A549 (cell line): ENCODE measurements at regions not wholly inside any gene's neighbourhood (a gene's known extent, or its start where the extent isn't known, plus 50 kb on each side); places are given as distances from the start of the nearest gene placed in this dataset.

ENCODE experiments used
- ATAC-seq, 2 experiments: fragments of 200-7000 bp in 1 of 2; fragments of >200 bp in 1 of 2; cut with Nextera tagmentation in 1 of 2; cut with Tn5 transposase in 1 of 2; 3 replicates each; pipeline versions ENCODE4 v1.8.0 to v1.9.1; 2018 to 2020; ENCODE audit warnings: mild to moderate bottlenecking in 1 of 2, moderate library complexity in 1 of 2
- CTCF ChIA-PET: fragments of 300-600 bp; sonication (Branson Sonifier 250); formaldehyde crosslinking; extraction: SDS; loops from one replicate; lab custom pipeline; 2021; ENCODE audit warnings: antibody characterized with exemption, inconsistent platforms; lab: Yijun Ruan, JAX
- POLR2A ChIA-PET: fragments of 350-600 bp; formaldehyde crosslinking; extraction: SDS; loops from one replicate; lab custom pipeline; 2021; ENCODE audit warnings: antibody characterized with exemption, inconsistent platforms; lab: Yijun Ruan, JAX
- DNase-seq, 2 experiments: peaks; one replicate each; pipeline versions ENCODE4 v3.0.0 to v3.0.0-alpha.2; 2011 to 2016; ENCODE audit warnings: low read depth in 1 of 2, low spot score in 1 of 2
- FAIRE-seq: peaks from 2 replicates; lab custom pipeline; 2011; peaks lifted over from hg19 to GRCh38; lab: Jason Lieb, UNC
- H3K27ac ChIP-seq, 2 experiments: fragments of >200 bp; sonication (Bioruptor Twin); formaldehyde crosslinking; 3 replicates each; pipeline ENCODE4 v1.5.1; 2016 to 2017
- H3K4me1 ChIP-seq: fragments of >200 bp; sonication (Bioruptor Twin); formaldehyde crosslinking; 3 replicates; pipeline ENCODE4 v1.6.1; 2016
- H3K4me2 ChIP-seq: fragments of >200 bp; sonication (Bioruptor Twin); formaldehyde crosslinking; 3 replicates; pipeline ENCODE4 v1.6.1; 2016
- H3K4me3 ChIP-seq: fragments of >200 bp; sonication (Bioruptor Twin); formaldehyde crosslinking; 3 replicates; pipeline ENCODE4 v1.5.1; 2016
- H3K9me3 ChIP-seq: fragments of >200 bp; sonication (Bioruptor Twin); formaldehyde crosslinking; 3 replicates; pipeline ENCODE4 v1.6.1; 2016
- ATOH8 ChIP-seq: fragments of 250-450 bp; sonication (Bioruptor Pico); IDR thresholded peaks from 2 replicates; pipeline ENCODE4 v1.5.0; 2020; ENCODE audit warnings: low read depth, mild to moderate bottlenecking, moderate library complexity
- CBX2 ChIP-seq: fragments of 200-600 bp; sonication (generic); IDR thresholded peaks from 2 replicates; pipeline ENCODE4 v1.6.1; 2016; ENCODE audit warnings: low read depth, mild to moderate bottlenecking, borderline replicate concordance
- CBX8 ChIP-seq: fragments of 200-600 bp; sonication (generic); IDR thresholded peaks from 2 replicates; pipeline ENCODE4 v1.6.1; 2016
- CTCF ChIP-seq: fragments of >200 bp; sonication (Bioruptor Twin); formaldehyde crosslinking; IDR thresholded peaks from 3 replicates; pipeline ENCODE4 v1.5.1; 2016
- EHF ChIP-seq: fragments of 250-450 bp; sonication (Bioruptor Pico); IDR thresholded peaks from 2 replicates; pipeline ENCODE4 v1.5.0; 2020; ENCODE audit warnings: mild to moderate bottlenecking
- EHMT2 ChIP-seq: fragments of 200-600 bp; sonication (generic); IDR thresholded peaks from 2 replicates; pipeline ENCODE4 v1.6.1; 2016; ENCODE audit warnings: antibody characterized with exemption, low read depth, mild to moderate bottlenecking, moderate library complexity
- ELK1 ChIP-seq: fragments of 150-350 bp; IDR thresholded peaks from 2 replicates; pipeline ENCODE4 v1.6.1; 2014; ENCODE audit warnings: low read depth, mild to moderate bottlenecking, low read length
- EP300 ChIP-seq, 2 experiments: fragments of >200 bp; sonication (Bioruptor Twin); formaldehyde crosslinking; IDR thresholded peaks; 2 replicates in 1 of 2; 3 replicates in 1 of 2; pipeline ENCODE4 v1.6.1; 2016 to 2017
- ESRRA ChIP-seq: fragments of 150-350 bp; IDR thresholded peaks from 2 replicates; pipeline ENCODE4 v1.6.1; 2014; ENCODE audit warnings: mild to moderate bottlenecking, low read length, borderline replicate concordance
- GATA3 ChIP-seq: IDR thresholded peaks from 2 replicates; pipeline ENCODE4 v1.6.1; 2012; ENCODE audit warnings: borderline replicate concordance
- HMGXB4 ChIP-seq: fragments of 250-450 bp; sonication (Bioruptor Pico); IDR thresholded peaks from 2 replicates; pipeline ENCODE4 v1.5.0; 2021; ENCODE audit warnings: mild to moderate bottlenecking, moderate library complexity, borderline replicate concordance
- HOXA7 ChIP-seq: fragments of 250-450 bp; sonication (Bioruptor Pico); IDR thresholded peaks from 2 replicates; pipeline ENCODE4 v1.5.0; 2020; ENCODE audit warnings: mild to moderate bottlenecking, moderate library complexity
- MAFK ChIP-seq: fragments of 450-650 bp; IDR thresholded peaks from 2 replicates; pipeline ENCODE4 v1.6.1; 2014; ENCODE audit not compliant: partially characterized antibody
- NFE2L2 ChIP-seq: fragments of 150-350 bp; conservative IDR thresholded peaks from 2 replicates; pipeline ENCODE4 v1.6.1; 2014; ENCODE audit warnings: low read length
- NPAS2 ChIP-seq: fragments of 250-450 bp; sonication (Bioruptor Pico); IDR thresholded peaks from 2 replicates; pipeline ENCODE4 v1.8.0; 2022; ENCODE audit warnings: mild to moderate bottlenecking, moderate library complexity, borderline replicate concordance
- PHF8 ChIP-seq: fragments of 200-600 bp; sonication (generic); IDR thresholded peaks from 2 replicates; pipeline ENCODE4 v1.6.1; 2016; ENCODE audit warnings: low read depth, mild to moderate bottlenecking, antibody characterized with exemption, moderate library complexity, borderline replicate concordance
- POLR2AphosphoS2 ChIP-seq: conservative IDR thresholded peaks from 2 replicates; pipeline ENCODE4 v1.6.1; 2012; ENCODE audit warnings: low read length, improper control_type of control experiment, inconsistent platforms
- RARB ChIP-seq: fragments of 250-450 bp; sonication (Bioruptor Pico); IDR thresholded peaks from 2 replicates; pipeline ENCODE4 v1.8.0; 2021; ENCODE audit warnings: mild to moderate bottlenecking, moderate library complexity
- REST ChIP-seq: fragments of 200-600 bp; sonication (generic); IDR thresholded peaks from 2 replicates; pipeline ENCODE4 v1.6.1; 2016; ENCODE audit warnings: antibody characterized with exemption, mild to moderate bottlenecking, moderate library complexity
- RNF2 ChIP-seq: fragments of 200-600 bp; sonication (generic); IDR thresholded peaks from 2 replicates; pipeline ENCODE4 v1.6.1; 2016; ENCODE audit warnings: low read depth, mild to moderate bottlenecking, antibody characterized with exemption, moderate library complexity, borderline replicate concordance
- SMC3 ChIP-seq: fragments of >200 bp; sonication (Bioruptor Twin); formaldehyde crosslinking; IDR thresholded peaks from 3 replicates; pipeline ENCODE4 v1.6.1; 2018; ENCODE audit warnings: inconsistent platforms
- TFCP2L1 ChIP-seq: fragments of 250-450 bp; sonication (Bioruptor Pico); IDR thresholded peaks from 2 replicates; pipeline ENCODE4 v1.5.0; 2021; ENCODE audit warnings: mild to moderate bottlenecking
- ZSCAN20 ChIP-seq: fragments of 250-450 bp; sonication (Bioruptor Pico); IDR thresholded peaks from 2 replicates; pipeline ENCODE4 v1.8.0; 2022; ENCODE audit warnings: mild to moderate bottlenecking, moderate library complexity
- WGBS: methylation state at CpG from one replicate; pipeline ENCODE4 v1.1.6; 2017; ENCODE audit errors: missing lambda C conversion rate; 5-methylcytosine and 5-hydroxymethylcytosine counted together

- ATAC-seq, result no peak
- FAIRE-seq, result no peak
- WGBS, result 51% methylated on average over 5 of the region's 5 CpGs
- H3K9me3 ChIP-seq, result no peaks in the 10 kb centered on the region
- H3K4me3 ChIP-seq, result no peak overlapping the region
- TF ChIP-seq GATA3 (no peak), MAFK (no peak)
- H3K4me2 ChIP-seq, result no peak overlapping the region
- no peaks in the 10 kb centered on the region for H3K4me1 ChIP-seq
- POLR2A ChIA-PET, result no interaction called here
- no peak for DNase-seq
- no peak overlapping the region for H3K27ac ChIP-seq
- CTCF ChIA-PET, result no interaction called here
Observed at GRCh38 chrX:97756879-97757278, 873.2 kb downstream of the RPA4 start.

- no peaks in the 10 kb centered on the region for H3K9me3 ChIP-seq
- FAIRE-seq (no peak), DNase-seq (no peak), ATAC-seq (no peak)
- TF ChIP-seq EP300 (IDR thresholded peaks at IDR 0.05), result no peak
- TF ChIP-seq EHF (CRISPR knock-in tag), result no peak
- no peak for TF ChIP-seq PHF8
- TF ChIP-seq ZSCAN20 (CRISPR knock-in tag), result no peak
- TF ChIP-seq HOXA7 (CRISPR knock-in tag), result no peak
- no peak for TF ChIP-seq NFE2L2
- TF ChIP-seq ATOH8 (CRISPR knock-in tag), result no peak
- TF ChIP-seq GATA3, result no peak
- H3K27ac ChIP-seq, result no peak overlapping the region
- ChIA-PET POLR2A (no interaction called here), CTCF (no interaction called here)
- no peaks in the 10 kb centered on the region for H3K4me1 ChIP-seq
- no peak overlapping the region for H3K4me2 ChIP-seq
- H3K4me3 ChIP-seq, result no peak overlapping the region
Observed at GRCh38 chrX:97763391-97763790, 879.7 kb downstream of the RPA4 start.

GRCh38 chrX:97763981-97764380 lies 880.3 kb downstream of the RPA4 start:
- TF ChIP-seq HMGXB4 (CRISPR knock-in tag) (no peak), EHMT2 (no peak), ESRRA (no peak), RNF2 (no peak), ELK1 (no peak), RARB (CRISPR knock-in tag) (no peak), CBX2 (no peak), CTCF (no peak), NPAS2 (CRISPR knock-in tag) (no peak), CBX8 (no peak), SMC3 (no peak), EP300 (IDR thresholded peaks at IDR 0.05) (no peak), TFCP2L1 (CRISPR knock-in tag) (no peak), POLR2AphosphoS2 (no peak), REST (no peak)
- TF ChIP-seq, all 56 proteins: peak for 0
- Histone ChIP-seq H3K4me3 (no peak overlapping the region), H3K4me1 (no peaks in the 10 kb centered on the region), H3K9me3 (no peaks in the 10 kb centered on the region), H3K4me2 (no peak overlapping the region), H3K27ac (no peak overlapping the region)
- ATAC-seq (no peak), FAIRE-seq (no peak), DNase-seq (no peak)
- ChIA-PET CTCF (no interaction called here), POLR2A (no interaction called here)
- WGBS, result 0% methylated on average over 1 of the region's 1 CpG
